ENCODE measurements at regions not wholly inside any gene's neighbourhood (a gene's known extent, or its start where the extent isn't known, plus 50 kb on each side); places are given as distances from the start of the nearest gene placed in this dataset.

DNA sequence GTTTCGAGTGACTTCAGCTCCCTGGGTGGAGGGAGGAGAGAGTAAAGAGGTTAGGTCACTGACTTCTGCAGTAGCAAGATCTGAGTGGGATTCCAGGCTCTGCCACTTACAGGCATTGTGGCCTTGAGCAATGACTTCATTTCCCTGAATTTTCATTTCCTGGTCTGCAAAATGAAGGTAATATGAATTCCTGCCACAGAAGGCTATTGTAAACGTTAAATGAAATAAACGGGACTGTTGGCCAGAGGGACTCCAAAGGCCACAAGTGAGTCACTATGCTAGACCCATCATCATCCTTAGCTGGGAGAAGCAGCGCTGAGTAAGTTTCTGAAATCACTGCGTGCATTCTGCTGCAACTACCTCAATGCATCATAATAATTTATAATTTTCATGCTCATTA, 807.8 kb downstream of the AACS start:
- TF ChIP-seq CTCF (IDR thresholded peaks at IDR 0.05; ENCODE audit: low read length) (no peak), EZH2 (IDR thresholded peaks at IDR 0.05; ENCODE audit: borderline replicate concordance, low read length) (no peak)
